H1 (cell line): ENCODE measurements at regions not wholly inside any gene's neighbourhood (a gene's known extent, or its start where the extent isn't known, plus 50 kb on each side); places are given as distances from the start of the nearest gene placed in this dataset.

ENCODE experiments used
- CTCF ChIA-PET: fragments of 300-600 bp; sonication (Branson Sonifier 250); formaldehyde crosslinking; loops from one replicate; lab custom pipeline; 2021; ENCODE audit not compliant: partially characterized antibody; lab: Charles Lee
- POLR2A ChIA-PET: fragments of 300-600 bp; sonication (Branson Sonifier 250); formaldehyde crosslinking; loops from one replicate; lab custom pipeline; 2021; ENCODE audit warnings: inconsistent platforms; ENCODE audit not compliant: partially characterized antibody; lab: Charles Lee
- DNase-seq, 2 experiments: peaks; one replicate each; pipeline versions ENCODE4 v3.0.0 to v3.0.0-alpha.2; 2010 to 2022; ENCODE audit warnings: low spot score in 2 of 2, low read depth in 1 of 2, mixed read lengths in 1 of 2
- FAIRE-seq: peaks from 2 replicates; lab custom pipeline; 2011; peaks lifted over from hg19 to GRCh38; lab: Jason Lieb, UNC
- H2AFZ ChIP-seq: 2 replicates; pipeline ENCODE4 v1.8.1; 2012; ENCODE audit warnings: low read length, inconsistent platforms
- H2AK5ac ChIP-seq: 2 replicates; pipeline ENCODE4 v1.6.1; 2013; ENCODE audit warnings: low read depth, low read length
- H2BK120ac ChIP-seq: replicated peaks from 2 replicates; pipeline ENCODE3; 2013; ENCODE audit warnings: low read depth, low read length, inconsistent platforms
- H2BK12ac ChIP-seq: 2 replicates; pipeline ENCODE4 v1.6.1; 2013; ENCODE audit warnings: low read depth, low read length
- H2BK15ac ChIP-seq: 2 replicates; pipeline ENCODE4 v1.6.1; 2013; ENCODE audit warnings: low read length
- H2BK20ac ChIP-seq: 2 replicates; pipeline ENCODE4 v1.6.1; 2013; ENCODE audit warnings: low read length
- H2BK5ac ChIP-seq: 2 replicates; pipeline ENCODE4 v1.6.1; 2013; ENCODE audit warnings: low read depth, low read length
- H3K14ac ChIP-seq: 2 replicates; pipeline ENCODE4 v1.6.1; 2013; ENCODE audit warnings: inconsistent platforms; ENCODE audit not compliant: insufficient read length
- H3K18ac ChIP-seq: 2 replicates; pipeline ENCODE4 v1.6.1; 2013; ENCODE audit warnings: low read length; ENCODE audit errors: extremely low read depth
- H3K23ac ChIP-seq: 2 replicates; pipeline ENCODE4 v1.6.1; 2013; ENCODE audit warnings: inconsistent platforms; ENCODE audit not compliant: insufficient read length
- H3K23me2 ChIP-seq: 2 replicates; pipeline ENCODE4 v1.6.1; 2013; ENCODE audit warnings: low read depth, low read length
- H3K27ac ChIP-seq: 2 replicates; pipeline ENCODE4 v1.6.1; 2011; ENCODE audit warnings: low read depth, low read length, inconsistent platforms
- H3K27me3 ChIP-seq, 4 experiments: replicated peaks in 1 of 4; 1 replicate in 1 of 4; 2 replicates in 3 of 4; pipeline versions ENCODE4 v1.6.1 to v1.8.1; 2011 to 2013; ENCODE audit warnings: low read length in 3 of 4, mild to moderate bottlenecking in 3 of 4, inconsistent platforms in 2 of 4, mixed read lengths in 2 of 4, moderate library complexity in 1 of 4; ENCODE audit not compliant: control insufficient read depth in 3 of 4, insufficient read depth in 3 of 4; ENCODE audit errors: extremely low read depth in 1 of 4
- H3K36me3 ChIP-seq, 4 experiments: 2 replicates each; pipeline versions ENCODE4 v1.6.1 to v1.8.1; 2011 to 2013; ENCODE audit warnings: mild to moderate bottlenecking in 4 of 4, low read length in 3 of 4, moderate library complexity in 2 of 4, control low read depth in 1 of 4, inconsistent platforms in 1 of 4; ENCODE audit not compliant: insufficient read depth in 4 of 4, control insufficient read depth in 2 of 4
- H3K4ac ChIP-seq: replicated peaks from 2 replicates; pipeline ENCODE3; 2013; ENCODE audit warnings: low read length, low read depth, mixed read lengths, inconsistent platforms; ENCODE audit not compliant: insufficient read length
- H3K4me1 ChIP-seq, 4 experiments: replicated peaks in 1 of 4; 1 replicate in 1 of 4; 2 replicates in 3 of 4; pipeline versions ENCODE4 v1.6.1 to v1.8.1; 2011 to 2013; ENCODE audit warnings: low read length in 3 of 4, inconsistent platforms in 2 of 4, mixed read lengths in 1 of 4; ENCODE audit not compliant: insufficient read depth in 4 of 4, control insufficient read depth in 3 of 4
- H3K4me2 ChIP-seq, 2 experiments: 2 replicates each; pipeline versions ENCODE4 v1.6.1 to v1.8.1; 2011 to 2013; ENCODE audit warnings: low read depth in 2 of 2, low read length in 2 of 2, control low read depth in 1 of 2, inconsistent platforms in 1 of 2, mild to moderate bottlenecking in 1 of 2; ENCODE audit not compliant: insufficient read depth in 1 of 2
- H3K4me3 ChIP-seq, 4 experiments: fragments of 200-600, 300-600 bp in 1 of 4; sonication (generic), shearing (Covaris generic), sonication (Bioruptor Twin) in 1 of 4; 2 replicates each; pipeline versions ENCODE4 v1.5.1 to v1.8.1; 2011 to 2016; ENCODE audit warnings: low read length in 4 of 4, low read depth in 3 of 4, control low read depth in 2 of 4, inconsistent platforms in 2 of 4, mild to moderate bottlenecking in 2 of 4, mixed read lengths in 1 of 4, moderate library complexity in 1 of 4; ENCODE audit not compliant: insufficient read depth in 2 of 4; ENCODE audit errors: extremely low read depth in 1 of 4
- H3K56ac ChIP-seq: replicated peaks from 2 replicates; pipeline ENCODE3; 2013; ENCODE audit warnings: low read depth, mild to moderate bottlenecking, mixed read lengths, low read length, inconsistent platforms; ENCODE audit not compliant: insufficient read length
- H3K79me1 ChIP-seq: 2 replicates; pipeline ENCODE4 v1.6.1; 2013; ENCODE audit warnings: low read depth, low read length, control low read depth
- H3K79me2 ChIP-seq, 2 experiments: 2 replicates each; pipeline versions ENCODE4 v1.6.1 to v1.8.1; 2012 to 2013; ENCODE audit warnings: low read length in 2 of 2, mild to moderate bottlenecking in 2 of 2, inconsistent platforms in 1 of 2; ENCODE audit not compliant: insufficient read depth in 2 of 2, control insufficient read depth in 1 of 2
- H3K9ac ChIP-seq, 4 experiments: replicated peaks in 1 of 4; 1 replicate in 1 of 4; 2 replicates in 3 of 4; pipeline versions ENCODE4 v1.6.1 to v1.8.1; 2011 to 2013; ENCODE audit warnings: low read depth in 3 of 4, low read length in 3 of 4, control low read depth in 2 of 4, mild to moderate bottlenecking in 2 of 4, moderate library complexity in 2 of 4, inconsistent platforms in 1 of 4; ENCODE audit errors: extremely low read depth in 1 of 4
- H3K9me3 ChIP-seq, 2 experiments: 2 replicates each; pipeline versions ENCODE4 v1.6.1 to v1.8.1; 2012 to 2013; ENCODE audit warnings: mild to moderate bottlenecking in 2 of 2, moderate library complexity in 2 of 2, control low read depth in 1 of 2, inconsistent platforms in 1 of 2, low read depth in 1 of 2, low read length in 1 of 2, mixed read lengths in 1 of 2; ENCODE audit not compliant: insufficient read depth in 2 of 2
- H4K20me1 ChIP-seq, 2 experiments: replicated peaks in 1 of 2; 2 replicates each; pipeline versions ENCODE3 to v1.8.1; 2011 to 2013; ENCODE audit warnings: inconsistent platforms in 2 of 2, low read length in 2 of 2, mild to moderate bottlenecking in 1 of 2; ENCODE audit not compliant: insufficient read depth in 2 of 2, control insufficient read depth in 1 of 2
- H4K5ac ChIP-seq: 2 replicates; pipeline ENCODE4 v1.6.1; 2013; ENCODE audit warnings: low read length, low read depth, mixed read lengths, inconsistent platforms; ENCODE audit not compliant: insufficient read length
- H4K8ac ChIP-seq: 2 replicates; pipeline ENCODE4 v1.8.0; 2013; ENCODE audit warnings: mild to moderate bottlenecking, moderate library complexity, low read length, inconsistent platforms; ENCODE audit not compliant: insufficient read depth; ENCODE audit errors: extremely low read depth
- H4K91ac ChIP-seq: replicated peaks from 2 replicates; pipeline ENCODE3; 2013; ENCODE audit warnings: low read length, mixed read lengths, inconsistent platforms; ENCODE audit not compliant: insufficient read length
- JUN ChIP-seq: IDR thresholded peaks from 2 replicates; pipeline ENCODE4 v1.6.1; 2011; ENCODE audit warnings: low read depth, mild to moderate bottlenecking, improper control_type of control experiment, low read length
- KDM4A ChIP-seq: IDR thresholded peaks from one replicate; pipeline ENCODE4 v1.7.1; 2012; ENCODE audit warnings: low read depth, mild to moderate bottlenecking, moderate library complexity, low read length, inconsistent platforms; ENCODE audit not compliant: severe bottlenecking
- WGBS, 2 experiments: shearing (Covaris generic) in 1 of 2; methylation state at CpG; one replicate each; pipeline versions ENCODE4 v1.1.6 to v1.1.7; 2013 to 2015; ENCODE audit warnings: low lambda C conversion rate in 2 of 2, mixed read lengths in 2 of 2, inconsistent platforms in 1 of 2, low coverage in 1 of 2, missing lambda C conversion rate in 1 of 2; ENCODE audit not compliant: insufficient replicate concordance in 2 of 2, insufficient coverage in 1 of 2, insufficient read length in 1 of 2; ENCODE audit errors: extremely low coverage in 1 of 2, missing lambda C conversion rate in 1 of 2; 5-methylcytosine and 5-hydroxymethylcytosine counted together

DNA sequence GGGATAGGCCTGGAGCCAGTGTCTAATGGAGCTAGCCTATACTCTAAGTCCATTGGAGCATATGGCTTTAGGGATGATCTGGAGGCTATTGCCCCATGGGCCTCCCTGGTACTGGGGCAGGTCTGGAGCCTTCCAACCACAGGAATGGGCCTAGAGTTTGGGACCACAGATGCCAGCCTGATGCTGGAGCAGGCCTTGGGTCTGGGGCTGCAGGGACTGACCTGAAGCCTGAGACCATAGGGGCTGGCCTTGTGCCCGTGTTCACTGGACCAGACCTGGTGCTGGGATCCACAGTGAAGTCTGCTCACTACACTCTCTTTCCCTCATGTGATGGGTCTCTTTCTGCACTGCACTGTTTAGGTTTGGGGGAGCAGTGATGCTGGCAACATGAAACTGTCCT lies 95.0 kb downstream of the KLHL28 start:
- Histone ChIP-seq H4K91ac (no peak overlapping the region), H2BK15ac (no peak overlapping the region)
- no peak for TF ChIP-seq KDM4A
- no peak for TF ChIP-seq JUN
- TF ChIP-seq, all 59 proteins: peak for 0
- Histone ChIP-seq H3K18ac (no peak overlapping the region), H4K20me1 (no peaks in the 10 kb centered on the region), H3K9me3 (no peaks in the 10 kb centered on the region), H2BK120ac (no peak overlapping the region), H2BK5ac (no peak overlapping the region), H3K4me2 (no peak overlapping the region), H3K14ac (no peak overlapping the region), H3K9ac (no peak overlapping the region), H2AFZ (no peak overlapping the region), H2AK5ac (no peak overlapping the region), H3K27me3 (no peaks in the 10 kb centered on the region), H3K27ac (no peak overlapping the region), H2BK12ac (no peak overlapping the region), H3K79me2 (no peaks in the 10 kb centered on the region), H3K23ac (no peak overlapping the region), H3K56ac (no peak overlapping the region), H3K4me3 (no peak overlapping the region), H3K4ac (no peak overlapping the region), H4K8ac (peak overlapping the region; percentile 35; the same call in 1 of the 2 replicates), H4K5ac (no peak overlapping the region), H3K23me2 (no peaks in the 10 kb centered on the region), H3K4me1 (no peaks in the 10 kb centered on the region), H3K79me1 (no peaks in the 10 kb centered on the region), H2BK20ac (no peak overlapping the region), H3K36me3 (no peaks in the 10 kb centered on the region)
- WGBS, 2 experiments: 100% methylated on average over 1 of the region's 1 CpG; no CpG with 5 or more reads in 1 of the 2 experiments
- FAIRE-seq (no peak), DNase-seq (no peak)
- POLR2A ChIA-PET: no interaction called here
- CTCF ChIA-PET: interaction anchor here (0.6 to 1.0 kb wide), 2 partner anchors 20 to 714 kb away, joined by 3 read pairs; no protein-coding TSS in a partner anchor
